Anterior cingulate cortex (tissue), 58 donors: ENCODE measurements at regions not wholly inside any gene's neighbourhood (a gene's known extent, or its start where the extent isn't known, plus 50 kb on each side); places are given as distances from the start of the nearest gene placed in this dataset.

Source experiments
- DNase-seq, 58 donors: peaks; one replicate each; lab custom pipeline; 2025; lab: John Stamatoyannopoulos, UW

- no peak for DNase-seq
These were observed 70.8 kb upstream of the STARD4 start for GRCh38 chr5:111582993-111583601.

GRCh38 chr5:111582451-111582850 is 70.1 kb upstream of the STARD4 start:
- DNase-seq = no peak

- DNase-seq = no peak
These were observed 68.6 kb upstream of the STARD4 start for GRCh38 chr5:111580956-111581355.

- no peak for DNase-seq
These were observed 62.0 kb upstream of the STARD4 start for GRCh38 chr5:111574311-111574710.

GRCh38 chr5:111572561-111572960 is 60.2 kb upstream of the STARD4 start:
- DNase-seq = no peak

- DNase-seq = no peak
These were observed 50.9 kb upstream of the STARD4 start for GRCh38 chr5:111563031-111563822.

- no peak for DNase-seq
These were observed 50.2 kb upstream of the STARD4 start for GRCh38 chr5:111562561-111562960.
